Tibial artery (tissue), 4 donors: ENCODE measurements at regions not wholly inside any gene's neighbourhood (a gene's known extent, or its start where the extent isn't known, plus 50 kb on each side); places are given as distances from the start of the nearest gene placed in this dataset.

Experiments used
- DNase-seq, 2 donors: peaks; one replicate each; pipeline ENCODE4 v3.0.0-alpha.2; 2019
- H3K27ac ChIP-seq, 2 donors: fragments of 200-600 bp; sonication (generic) in 1 of 2; 1 replicate in 1 of 2; 2 replicates in 1 of 2; pipeline ENCODE4 v1.5.1; 2018 to 2019; ENCODE audit warnings: mild to moderate bottlenecking in 1 of 2
- H3K27me3 ChIP-seq, 2 donors: fragments of 200-600 bp; sonication (generic) in 1 of 2; one replicate each; pipeline versions ENCODE4 v1.5.1 to v1.6.0; 2016 to 2019
- H3K36me3 ChIP-seq, 3 donors: fragments of 200-600 bp; sonication (generic) in 2 of 3; one replicate each; pipeline ENCODE4 v1.5.1; 2016 to 2019; ENCODE audit warnings: mild to moderate bottlenecking in 2 of 3
- H3K4me1 ChIP-seq, 4 donors: fragments of 200-600 bp; sonication (generic) in 2 of 4; 1 replicate in 3 of 4; 2 replicates in 1 of 4; pipeline ENCODE4 v1.5.1; 2016 to 2019
- H3K4me3 ChIP-seq, 2 donors: fragments of 200-600 bp; sonication (generic) in 1 of 2; 1 replicate in 1 of 2; 2 replicates in 1 of 2; pipeline ENCODE4 v1.5.1; 2018 to 2019; ENCODE audit warnings: mild to moderate bottlenecking in 2 of 2
- H3K9me3 ChIP-seq, 3 donors: fragments of 200-600 bp; sonication (generic) in 1 of 3; one replicate each; pipeline ENCODE4 v1.5.1; 2016 to 2019
- intact Hi-C: fragments of 100-400 bp; cut with DNase I; formaldehyde crosslinking; loops from one replicate; pipeline ENCODE4 v1.15.0; 2023; ENCODE audit warnings: low total_unique reads
- TF ChIP-seq, protein P1 (sequence below), 2 experiments: fragments of 200-600 bp in 1 of 2; fragments of 450-650 bp in 1 of 2; IDR thresholded peaks; one replicate each; pipeline ENCODE4 v1.5.1; 2017 to 2019; ENCODE audit warnings: antibody characterized with exemption in 2 of 2, mild to moderate bottlenecking in 1 of 2, moderate library complexity in 1 of 2

- H3K27me3 ChIP-seq, result no peaks in the 10 kb centered on the region
- TF ChIP-seq, protein P1, sequence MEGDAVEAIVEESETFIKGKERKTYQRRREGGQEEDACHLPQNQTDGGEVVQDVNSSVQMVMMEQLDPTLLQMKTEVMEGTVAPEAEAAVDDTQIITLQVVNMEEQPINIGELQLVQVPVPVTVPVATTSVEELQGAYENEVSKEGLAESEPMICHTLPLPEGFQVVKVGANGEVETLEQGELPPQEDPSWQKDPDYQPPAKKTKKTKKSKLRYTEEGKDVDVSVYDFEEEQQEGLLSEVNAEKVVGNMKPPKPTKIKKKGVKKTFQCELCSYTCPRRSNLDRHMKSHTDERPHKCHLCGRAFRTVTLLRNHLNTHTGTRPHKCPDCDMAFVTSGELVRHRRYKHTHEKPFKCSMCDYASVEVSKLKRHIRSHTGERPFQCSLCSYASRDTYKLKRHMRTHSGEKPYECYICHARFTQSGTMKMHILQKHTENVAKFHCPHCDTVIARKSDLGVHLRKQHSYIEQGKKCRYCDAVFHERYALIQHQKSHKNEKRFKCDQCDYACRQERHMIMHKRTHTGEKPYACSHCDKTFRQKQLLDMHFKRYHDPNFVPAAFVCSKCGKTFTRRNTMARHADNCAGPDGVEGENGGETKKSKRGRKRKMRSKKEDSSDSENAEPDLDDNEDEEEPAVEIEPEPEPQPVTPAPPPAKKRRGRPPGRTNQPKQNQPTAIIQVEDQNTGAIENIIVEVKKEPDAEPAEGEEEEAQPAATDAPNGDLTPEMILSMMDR (IDR thresholded peaks at IDR 0.05), result no peak
- no peaks in the 10 kb centered on the region for H3K36me3 ChIP-seq
- no peak overlapping the region for H3K27ac ChIP-seq
- no peaks in the 10 kb centered on the region for H3K4me1 ChIP-seq
- intact Hi-C loops, result no loop called here
- H3K4me3 ChIP-seq, result no peak overlapping the region
- DNase-seq, result no peak
- H3K9me3 ChIP-seq, result no peaks in the 10 kb centered on the region
Observed at GRCh38 chr11:92473736-92474135, 249.1 kb downstream of the FAT3 start.

DNA sequence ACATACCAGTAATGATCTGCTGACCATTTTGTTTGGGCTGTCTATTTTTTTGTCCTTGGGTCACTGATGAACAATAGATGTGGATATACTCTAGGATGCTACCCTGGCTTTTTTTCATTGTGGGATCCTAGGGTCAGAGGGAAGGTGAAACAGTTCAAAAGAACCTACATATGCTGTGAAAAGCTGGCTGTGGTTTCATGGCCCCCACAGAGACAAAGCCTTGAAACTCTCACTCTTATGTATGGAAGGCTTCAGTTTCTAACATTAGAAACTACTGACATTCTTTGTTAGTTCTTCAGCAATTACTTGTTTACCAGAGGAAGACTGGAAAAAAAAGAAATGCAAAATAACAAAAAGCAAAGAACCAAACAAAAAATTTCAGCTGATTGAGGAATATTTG, 250.7 kb downstream of the FAT3 start:
- H3K4me1 ChIP-seq, result peaks cover 0 to 7% (median 0%) of the 10 kb centered on the region in 4 donors
- intact Hi-C loops, result no loop called here
- DNase-seq, result no peak
- H3K27me3 ChIP-seq, result no peaks in the 10 kb centered on the region
- H3K27ac ChIP-seq, result no peak overlapping the region
- H3K36me3 ChIP-seq, result no peaks in the 10 kb centered on the region
- H3K4me3 ChIP-seq, result no peak overlapping the region
- TF ChIP-seq, protein P1 (IDR thresholded peaks at IDR 0.05), result no peak
- no peaks in the 10 kb centered on the region for H3K9me3 ChIP-seq

- no peak overlapping the region for H3K27ac ChIP-seq
- TF ChIP-seq, protein P1 (IDR thresholded peaks at IDR 0.05), result no peak
- no peaks in the 10 kb centered on the region for H3K27me3 ChIP-seq
- H3K4me3 ChIP-seq, result no peak overlapping the region
- no peaks in the 10 kb centered on the region for H3K36me3 ChIP-seq
- intact Hi-C loops, result no loop called here
- no peaks in the 10 kb centered on the region for H3K9me3 ChIP-seq
- peaks cover 0 to 7% (median 0%) of the 10 kb centered on the region in 4 donors for H3K4me1 ChIP-seq
- DNase-seq, result no peak
Observed at GRCh38 chr11:92475819-92476218, 251.2 kb downstream of the FAT3 start.

- Histone ChIP-seq H3K4me3 (no peak overlapping the region), H3K27me3 (no peaks in the 10 kb centered on the region), H3K36me3 (no peaks in the 10 kb centered on the region), H3K4me1 (peaks cover 0 to 7% (median 0%) of the 10 kb centered on the region in 4 donors), H3K9me3 (no peaks in the 10 kb centered on the region), H3K27ac (no peak overlapping the region)
- intact Hi-C loops, result no loop called here
- TF ChIP-seq, protein P1 (IDR thresholded peaks at IDR 0.05), result no peak
- DNase-seq, result no peak
Observed at GRCh38 chr11:92477686-92478085, 253.1 kb downstream of the FAT3 start.

- no peaks in the 10 kb centered on the region for H3K27me3 ChIP-seq
- DNase-seq, result no peak
- no peaks in the 10 kb centered on the region for H3K36me3 ChIP-seq
- intact Hi-C loops, result no loop called here
- H3K27ac ChIP-seq, result no peak overlapping the region
- TF ChIP-seq, protein P1 (IDR thresholded peaks at IDR 0.05), result no peak
- H3K4me3 ChIP-seq, result no peak overlapping the region
- H3K9me3 ChIP-seq, result no peaks in the 10 kb centered on the region
- peaks cover 0 to 7% (median 0%) of the 10 kb centered on the region in 4 donors for H3K4me1 ChIP-seq
Observed at GRCh38 chr11:92480499-92480898, 255.9 kb downstream of the FAT3 start.

GRCh38 chr11:92482492-92483060, 258.0 kb downstream of the FAT3 start:
- intact Hi-C loops, result no loop called here
- DNase-seq, result no peak
- Histone ChIP-seq H3K27me3 (no peaks in the 10 kb centered on the region), H3K36me3 (no peaks in the 10 kb centered on the region), H3K9me3 (no peaks in the 10 kb centered on the region), H3K27ac (no peak overlapping the region), H3K4me1 (peaks cover 0 to 7% (median 0%) of the 10 kb centered on the region in 4 donors), H3K4me3 (no peak overlapping the region)
- TF ChIP-seq, protein P1 (IDR thresholded peaks at IDR 0.05), result no peak
